ENCODE measurements at regions not wholly inside any gene's neighbourhood (a gene's known extent, or its start where the extent isn't known, plus 50 kb on each side); places are given as distances from the start of the nearest gene placed in this dataset.

GRCh38 chr16:51010817-51011216 is 140.3 kb downstream of the SALL1 start:
- Histone ChIP-seq H3K4me2 (ENCODE audit: low read length) (no peak overlapping the region), H3K9ac (ENCODE audit: low read length) (no peak overlapping the region), H3K9me2 (replicated peaks; ENCODE audit: low read length) (no peaks in the 10 kb centered on the region), H3K79me2 (ENCODE audit: low read length) (no peaks in the 10 kb centered on the region), H3K4me1 (ENCODE audit: insufficient read depth, low read length) (no peaks in the 10 kb centered on the region), H2AFZ (ENCODE audit: low read length) (no peak overlapping the region), H4K20me1 (ENCODE audit: low read length) (no peaks in the 10 kb centered on the region), H3K36me3 (ENCODE audit: low read depth, low read length) (no peaks in the 10 kb centered on the region), H3K4me3 (ENCODE audit: low read length) (no peak overlapping the region), H3F3A (ENCODE audit: low read length, unreplicated experiment) (no peaks in the 10 kb centered on the region), H3K9me3 (ENCODE audit: low read length) (no peaks in the 10 kb centered on the region), H3K27me3 (ENCODE audit: low read length) (no peaks in the 10 kb centered on the region), H3K27ac (ENCODE audit: low read length) (no peak overlapping the region)
- TF ChIP-seq EZH2phosphoT487 (IDR thresholded peaks at IDR 0.05; ENCODE audit: borderline replicate concordance, low read length), result no peak
- no peak for TF ChIP-seq CTCF (conservative IDR thresholded peaks at IDR 0.05; ENCODE audit: low read depth, low read length)
- TF ChIP-seq EZH2 (IDR thresholded peaks at IDR 0.05; ENCODE audit: low read length, unreplicated experiment), result no peak
- ATAC-seq (no peak), DNase-seq (no peak)
- no TSS peak for BruUV-seq (replicated peaks)
- ChIA-PET POLR2A (ENCODE audit: unreplicated experiment) (no interaction called here), CTCF (no interaction called here)
- intact Hi-C loops (cut with micrococcal nuclease), result no loop called here

- intact Hi-C loops (cut with micrococcal nuclease), result no loop called here
- Histone ChIP-seq H3K27ac (ENCODE audit: low read length) (no peak overlapping the region), H3F3A (ENCODE audit: low read length, unreplicated experiment) (no peaks in the 10 kb centered on the region), H4K20me1 (ENCODE audit: low read length) (no peaks in the 10 kb centered on the region), H2AFZ (ENCODE audit: low read length) (no peak overlapping the region), H3K9me3 (ENCODE audit: low read length) (no peaks in the 10 kb centered on the region), H3K27me3 (ENCODE audit: low read length) (no peaks in the 10 kb centered on the region), H3K79me2 (ENCODE audit: low read length) (no peaks in the 10 kb centered on the region), H3K4me2 (ENCODE audit: low read length) (no peak overlapping the region), H3K4me1 (ENCODE audit: insufficient read depth, low read length) (no peaks in the 10 kb centered on the region), H3K4me3 (ENCODE audit: low read length) (no peak overlapping the region), H3K9me2 (replicated peaks; ENCODE audit: low read length) (no peaks in the 10 kb centered on the region), H3K36me3 (ENCODE audit: low read depth, low read length) (no peaks in the 10 kb centered on the region), H3K9ac (ENCODE audit: low read length) (no peak overlapping the region)
- ATAC-seq (no peak), DNase-seq (no peak)
- POLR2A ChIA-PET (ENCODE audit: unreplicated experiment), result no interaction called here
- CTCF ChIA-PET, result no interaction called here
- TF ChIP-seq EZH2 (IDR thresholded peaks at IDR 0.05; ENCODE audit: low read length, unreplicated experiment) (no peak), EZH2phosphoT487 (IDR thresholded peaks at IDR 0.05; ENCODE audit: borderline replicate concordance, low read length) (no peak), CTCF (conservative IDR thresholded peaks at IDR 0.05; ENCODE audit: low read depth, low read length) (no peak)
- BruUV-seq (replicated peaks), result no TSS peak
Observed at GRCh38 chr16:51009813-51010212, 141.3 kb downstream of the SALL1 start.

- ChIA-PET POLR2A (ENCODE audit: unreplicated experiment) (no interaction called here), CTCF (no interaction called here)
- no peak overlapping the region for H3K27ac ChIP-seq (ENCODE audit: low read length)
- no peak overlapping the region for H3K9ac ChIP-seq (ENCODE audit: low read length)
- no peaks in the 10 kb centered on the region for H3K36me3 ChIP-seq (ENCODE audit: low read depth, low read length)
- H3F3A ChIP-seq (ENCODE audit: low read length, unreplicated experiment), result no peaks in the 10 kb centered on the region
- H3K79me2 ChIP-seq (ENCODE audit: low read length), result no peaks in the 10 kb centered on the region
- DNase-seq (no peak), ATAC-seq (no peak)
- no peaks in the 10 kb centered on the region for H3K27me3 ChIP-seq (ENCODE audit: low read length)
- no peak for TF ChIP-seq EZH2phosphoT487 (IDR thresholded peaks at IDR 0.05; ENCODE audit: borderline replicate concordance, low read length)
- TF ChIP-seq CTCF (conservative IDR thresholded peaks at IDR 0.05; ENCODE audit: low read depth, low read length), result no peak
- TF ChIP-seq EZH2 (IDR thresholded peaks at IDR 0.05; ENCODE audit: low read length, unreplicated experiment), result no peak
- no peak overlapping the region for H2AFZ ChIP-seq (ENCODE audit: low read length)
- H3K4me3 ChIP-seq (ENCODE audit: low read length), result no peak overlapping the region
- no peaks in the 10 kb centered on the region for H4K20me1 ChIP-seq (ENCODE audit: low read length)
- H3K4me1 ChIP-seq (ENCODE audit: insufficient read depth, low read length), result no peaks in the 10 kb centered on the region
- intact Hi-C loops (cut with micrococcal nuclease), result no loop called here
- H3K9me3 ChIP-seq (ENCODE audit: low read length), result no peaks in the 10 kb centered on the region
- no peak overlapping the region for H3K4me2 ChIP-seq (ENCODE audit: low read length)
- no peaks in the 10 kb centered on the region for H3K9me2 ChIP-seq (replicated peaks; ENCODE audit: low read length)
- BruUV-seq (replicated peaks), result no TSS peak
Observed at GRCh38 chr16:51009359-51009758, 141.7 kb downstream of the SALL1 start.

All from PC-3 (cell line).